HUDEP-2 (cell line): ENCODE measurements at regions not wholly inside any gene's neighbourhood (a gene's known extent, or its start where the extent isn't known, plus 50 kb on each side); places are given as distances from the start of the nearest gene placed in this dataset.
"Not testable (repeated sequence)": the region's sequence is repeated elsewhere in the genome, so short reads cannot be mapped to it uniquely, and the experiment has no call there.

ENCODE experiments used
- DNase-seq, 76 experiments: peaks; one replicate each; lab custom pipeline; 2025; ENCODE audit not compliant: unreplicated experiment in 76 of 76; lab: John Stamatoyannopoulos, UW

DNA sequence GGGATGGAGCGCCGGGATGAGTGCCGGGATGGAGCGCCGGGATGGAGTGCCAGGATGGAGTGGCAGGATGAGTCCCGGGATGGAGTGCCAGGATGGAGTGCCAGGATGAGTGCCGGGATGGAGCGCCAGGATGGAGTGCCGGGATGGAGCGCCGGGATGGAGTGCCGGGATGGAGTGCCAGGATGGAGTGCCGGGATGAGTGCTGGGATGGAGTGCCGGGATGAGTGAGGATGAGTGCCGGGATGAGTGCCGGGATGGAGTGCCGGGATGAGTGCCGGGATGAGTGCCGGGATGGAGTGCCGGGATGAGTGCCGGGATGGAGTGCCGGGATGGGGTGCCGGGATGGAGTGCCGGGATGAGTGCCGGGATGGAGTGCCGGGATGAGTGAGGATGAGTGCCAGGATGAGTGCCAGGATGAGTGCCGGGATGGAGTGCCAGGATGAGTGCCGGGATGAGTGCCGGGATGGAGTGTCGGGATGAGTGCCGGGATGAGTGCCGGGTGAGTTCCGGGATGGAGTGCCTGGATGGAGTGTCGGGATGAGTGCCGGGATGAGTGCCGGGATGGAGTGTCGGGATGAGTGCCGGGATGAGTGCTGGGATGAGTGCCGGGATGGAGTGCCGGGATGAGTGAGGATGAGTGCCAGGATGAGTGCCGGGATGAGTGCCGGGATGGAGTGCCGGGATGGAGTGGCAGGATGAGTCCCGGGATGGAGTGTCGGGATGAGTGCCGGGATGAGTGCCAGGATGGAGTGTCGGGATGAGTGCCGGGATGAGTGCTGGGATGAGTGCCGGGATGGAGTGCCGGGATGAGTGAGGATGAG is 52.9 kb upstream of the HELT start:
- DNase-seq: not testable (repeated sequence)

- DNase-seq: not testable (repeated sequence)
These were observed 52.1 kb upstream of the HELT start for GRCh38 chr4:184966051-184966691.

GRCh38 chr4:184967699-184968098 is 50.6 kb upstream of the HELT start:
- not testable (repeated sequence) for DNase-seq

GRCh38 chr4:184968366-184968765 is 49.9 kb upstream of the HELT start:
- DNase-seq: no peak
